ENCODE measurements at regions not wholly inside any gene's neighbourhood (a gene's known extent, or its start where the extent isn't known, plus 50 kb on each side); places are given as distances from the start of the nearest gene placed in this dataset.

DNA sequence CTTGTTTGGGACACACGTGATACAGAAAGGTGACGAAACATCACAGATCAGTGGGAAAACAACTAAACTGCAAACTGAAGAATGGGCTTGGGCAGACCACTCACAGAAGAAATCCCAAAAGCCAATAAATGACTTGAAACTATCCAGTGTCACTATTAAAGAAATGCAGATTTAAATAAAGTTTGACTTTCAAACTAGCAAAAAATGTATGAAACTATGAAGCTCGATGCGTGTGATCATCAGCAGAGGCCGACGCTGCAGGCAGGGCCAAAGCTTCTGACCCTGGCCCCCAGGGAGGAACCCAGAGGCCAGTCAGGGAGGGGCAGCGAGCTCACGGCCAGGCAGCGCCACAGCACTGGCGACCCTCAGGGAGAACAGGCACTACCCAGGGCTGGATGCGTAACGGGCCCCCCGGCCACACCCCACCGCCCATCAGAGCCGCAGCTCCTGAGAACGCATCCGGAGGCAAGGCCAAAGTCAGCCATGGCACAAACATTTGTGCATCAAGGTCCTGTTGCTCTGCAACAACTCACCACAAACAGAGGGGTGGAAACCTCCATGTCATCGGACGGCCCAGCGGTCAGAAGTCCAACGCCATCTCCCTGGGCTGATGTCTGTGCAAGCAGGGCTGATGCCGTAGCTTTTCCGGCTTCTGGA lies 94.1 kb downstream of the YTHDF1 start:
- no CpG with 5 or more reads among the region's 23 CpGs for WGBS (ENCODE audit: insufficient coverage, insufficient read length)
- Histone ChIP-seq H3K4me3 (ENCODE audit: low read length) (no peak overlapping the region), H3K27me3 (ENCODE audit: control insufficient read depth, insufficient read depth, low read length) (no peaks in the 10 kb centered on the region), H3K36me3 (ENCODE audit: control insufficient read depth, insufficient read depth, low read length) (no peaks in the 10 kb centered on the region), H3K9me3 (ENCODE audit: control insufficient read depth, insufficient read depth, low read length) (no peaks in the 10 kb centered on the region), H3K27ac (ENCODE audit: low read length) (no peak overlapping the region), H3K4me1 (ENCODE audit: control insufficient read depth, insufficient read depth, low read length) (no peaks in the 10 kb centered on the region; the same call in 1 of the 2 replicates)
- no peak for DNase-seq (ENCODE audit: low read depth, low spot score)

DNA sequence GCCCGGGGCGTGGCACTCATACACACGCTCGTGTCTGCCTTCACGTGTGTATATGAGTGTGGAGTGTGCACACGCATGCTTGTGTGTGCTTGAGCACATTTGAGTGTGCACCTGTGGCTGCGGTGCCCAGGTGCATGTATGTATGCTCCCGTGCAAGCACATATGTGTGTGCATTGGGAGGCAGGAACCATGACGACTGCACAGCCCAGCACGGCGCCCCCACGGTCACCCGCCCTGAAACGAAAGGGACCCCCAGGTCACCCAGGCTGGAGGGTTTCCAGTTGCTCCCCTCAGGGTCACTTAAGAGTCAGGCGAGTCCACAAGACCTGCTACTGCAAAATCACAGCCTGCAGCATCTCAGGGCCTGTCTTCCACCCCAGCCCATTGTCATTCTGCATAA lies 94.7 kb downstream of the YTHDF1 start:
- DNase-seq (ENCODE audit: low read depth, low spot score): no peak
- no peaks in the 10 kb centered on the region for H3K9me3 ChIP-seq (ENCODE audit: control insufficient read depth, insufficient read depth, low read length)
- H3K27ac ChIP-seq (ENCODE audit: low read length): no peak overlapping the region
- no CpG with 5 or more reads among the region's 15 CpGs for WGBS (ENCODE audit: insufficient coverage, insufficient read length)
- H3K4me1 ChIP-seq (ENCODE audit: control insufficient read depth, insufficient read depth, low read length): peaks cover 1% of the 10 kb centered on the region
- H3K36me3 ChIP-seq (ENCODE audit: control insufficient read depth, insufficient read depth, low read length): no peaks in the 10 kb centered on the region
- no peak overlapping the region for H3K4me3 ChIP-seq (ENCODE audit: low read length)
- H3K27me3 ChIP-seq (ENCODE audit: control insufficient read depth, insufficient read depth, low read length): no peaks in the 10 kb centered on the region

DNA sequence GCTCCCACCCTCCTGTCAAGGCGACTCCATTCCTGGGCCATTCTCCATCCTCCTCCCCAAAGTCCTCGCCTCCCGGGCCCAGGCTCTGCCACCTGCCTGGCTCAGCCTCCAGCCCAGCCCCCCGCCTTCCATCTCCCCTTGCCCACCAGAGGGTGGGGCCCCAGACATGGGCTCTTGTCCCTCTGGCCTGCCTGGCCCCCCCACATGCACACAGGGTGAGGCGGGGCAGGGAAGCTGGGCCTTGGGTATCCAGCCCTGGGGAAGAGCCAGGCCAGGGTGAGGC lies 95.2 kb downstream of the YTHDF1 start:
- no CpG with 5 or more reads among the region's 5 CpGs for WGBS (ENCODE audit: insufficient coverage, insufficient read length)

DNA sequence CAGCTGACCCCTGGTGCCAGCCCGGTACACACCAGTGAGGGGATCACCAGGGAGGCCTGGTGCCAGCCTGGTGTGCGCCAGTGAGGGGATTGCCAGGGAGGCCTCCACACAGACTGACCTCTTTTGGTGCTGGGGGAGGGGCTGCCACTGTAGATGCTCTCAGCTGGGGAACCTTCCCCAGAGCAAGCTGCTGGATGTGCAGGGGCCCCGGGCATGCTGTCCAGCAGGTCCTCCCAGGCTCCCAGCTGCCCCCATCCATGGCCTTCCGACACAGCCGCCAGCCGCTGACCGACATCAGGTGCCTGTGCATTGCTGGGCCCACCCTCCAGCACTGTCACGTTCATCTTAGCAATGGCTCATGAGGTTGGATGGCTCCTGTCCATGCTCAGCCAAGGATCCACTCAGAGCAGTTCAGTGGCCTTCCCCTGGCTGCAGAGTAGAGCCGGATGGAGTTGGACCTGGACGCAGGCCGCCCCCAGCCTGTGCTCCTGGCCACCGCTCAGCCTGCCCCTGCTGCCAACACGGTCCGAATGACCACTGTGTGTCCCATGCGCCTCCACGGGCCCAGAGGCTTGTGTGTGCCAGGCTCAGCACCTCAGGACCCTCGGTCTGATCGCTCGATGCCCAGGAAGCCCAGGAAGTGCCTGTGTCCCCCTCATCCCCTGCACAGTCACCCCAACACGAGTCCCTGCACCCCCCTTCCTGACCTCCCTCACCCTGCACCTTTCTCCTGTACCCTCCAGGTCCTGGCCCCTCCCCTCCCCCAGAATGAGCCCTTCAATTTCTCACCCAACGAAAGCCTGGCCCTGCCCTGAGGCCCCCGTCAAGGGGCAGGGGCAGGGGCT lies 95.7 kb downstream of the YTHDF1 start:
- WGBS (ENCODE audit: insufficient coverage, insufficient read length): no CpG with 5 or more reads among the region's 22 CpGs

More for the DNA sequence above, 95.2 kb downstream of the YTHDF1 start:
- no peak overlapping the region for H3K27ac ChIP-seq (ENCODE audit: low read length)
- H3K9me3 ChIP-seq (ENCODE audit: control insufficient read depth, insufficient read depth, low read length): no peaks in the 10 kb centered on the region
- no peaks in the 10 kb centered on the region for H3K27me3 ChIP-seq (ENCODE audit: control insufficient read depth, insufficient read depth, low read length)
- peaks cover 1% of the 10 kb centered on the region for H3K4me1 ChIP-seq (ENCODE audit: control insufficient read depth, insufficient read depth, low read length)
- no peaks in the 10 kb centered on the region for H3K36me3 ChIP-seq (ENCODE audit: control insufficient read depth, insufficient read depth, low read length)
- H3K4me3 ChIP-seq (ENCODE audit: low read length): no peak overlapping the region
- DNase-seq (ENCODE audit: low read depth, low spot score): no peak

DNA sequence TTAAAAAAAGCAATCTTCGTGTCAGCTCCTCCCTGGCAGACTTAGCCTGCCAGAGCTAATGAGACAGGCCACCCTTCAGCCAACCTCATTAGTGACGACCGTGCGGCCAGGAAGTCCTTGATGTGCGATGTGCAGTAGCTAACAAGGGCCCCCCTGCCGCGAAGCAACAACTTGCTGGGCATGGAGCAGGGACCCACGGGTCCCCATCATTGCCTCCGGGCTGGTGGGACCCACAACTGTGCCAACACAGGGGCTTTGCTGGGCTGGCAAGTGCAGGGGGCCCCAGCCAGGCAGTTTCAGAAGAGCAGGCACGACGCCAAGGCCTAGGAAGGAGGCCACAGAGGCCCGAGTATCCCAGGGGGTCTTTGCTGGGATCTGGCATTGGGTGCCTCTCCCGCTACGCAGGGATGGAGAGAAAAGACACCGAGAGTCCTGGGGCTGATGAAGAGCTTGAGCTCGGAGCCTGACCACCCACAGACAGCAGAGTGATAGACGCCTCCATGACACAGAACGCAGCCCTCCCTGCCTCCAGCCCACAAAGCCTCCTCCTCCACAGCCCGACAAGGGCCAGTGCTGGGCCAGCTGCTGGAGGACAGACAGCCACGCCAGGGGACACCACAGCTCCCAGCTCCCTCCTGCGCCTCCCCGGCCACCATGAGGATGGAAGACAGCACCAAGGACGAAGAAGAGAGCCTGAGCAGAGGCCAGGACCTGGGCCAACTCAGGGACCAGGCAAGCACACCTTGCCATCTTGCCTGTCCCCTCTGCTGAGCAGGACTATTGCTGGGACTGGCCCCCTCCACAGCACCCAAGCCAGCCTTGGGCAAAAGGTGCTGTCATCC lies 96.6 kb downstream of the YTHDF1 start:
- Histone ChIP-seq H3K4me3 (ENCODE audit: low read length) (no peak overlapping the region), H3K36me3 (ENCODE audit: control insufficient read depth, insufficient read depth, low read length) (no peaks in the 10 kb centered on the region), H3K9me3 (ENCODE audit: control insufficient read depth, insufficient read depth, low read length) (no peaks in the 10 kb centered on the region), H3K27me3 (ENCODE audit: control insufficient read depth, insufficient read depth, low read length) (no peaks in the 10 kb centered on the region; the same call in 1 of the 2 replicates), H3K27ac (ENCODE audit: low read length) (no peak overlapping the region), H3K4me1 (ENCODE audit: control insufficient read depth, insufficient read depth, low read length) (peaks cover 1% of the 10 kb centered on the region)
- WGBS (ENCODE audit: insufficient coverage, insufficient read length): no CpG with 5 or more reads among the region's 23 CpGs
- no peak for DNase-seq (ENCODE audit: low read depth, low spot score)

More for the DNA sequence above, 95.7 kb downstream of the YTHDF1 start:
- Histone ChIP-seq H3K36me3 (ENCODE audit: control insufficient read depth, insufficient read depth, low read length) (no peaks in the 10 kb centered on the region), H3K4me3 (ENCODE audit: low read length) (no peak overlapping the region), H3K27ac (ENCODE audit: low read length) (no peak overlapping the region), H3K9me3 (ENCODE audit: control insufficient read depth, insufficient read depth, low read length) (no peaks in the 10 kb centered on the region), H3K27me3 (ENCODE audit: control insufficient read depth, insufficient read depth, low read length) (no peaks in the 10 kb centered on the region; the same call in 1 of the 2 replicates), H3K4me1 (ENCODE audit: control insufficient read depth, insufficient read depth, low read length) (peaks cover 1% of the 10 kb centered on the region)
- no peak for DNase-seq (ENCODE audit: low read depth, low spot score)

DNA sequence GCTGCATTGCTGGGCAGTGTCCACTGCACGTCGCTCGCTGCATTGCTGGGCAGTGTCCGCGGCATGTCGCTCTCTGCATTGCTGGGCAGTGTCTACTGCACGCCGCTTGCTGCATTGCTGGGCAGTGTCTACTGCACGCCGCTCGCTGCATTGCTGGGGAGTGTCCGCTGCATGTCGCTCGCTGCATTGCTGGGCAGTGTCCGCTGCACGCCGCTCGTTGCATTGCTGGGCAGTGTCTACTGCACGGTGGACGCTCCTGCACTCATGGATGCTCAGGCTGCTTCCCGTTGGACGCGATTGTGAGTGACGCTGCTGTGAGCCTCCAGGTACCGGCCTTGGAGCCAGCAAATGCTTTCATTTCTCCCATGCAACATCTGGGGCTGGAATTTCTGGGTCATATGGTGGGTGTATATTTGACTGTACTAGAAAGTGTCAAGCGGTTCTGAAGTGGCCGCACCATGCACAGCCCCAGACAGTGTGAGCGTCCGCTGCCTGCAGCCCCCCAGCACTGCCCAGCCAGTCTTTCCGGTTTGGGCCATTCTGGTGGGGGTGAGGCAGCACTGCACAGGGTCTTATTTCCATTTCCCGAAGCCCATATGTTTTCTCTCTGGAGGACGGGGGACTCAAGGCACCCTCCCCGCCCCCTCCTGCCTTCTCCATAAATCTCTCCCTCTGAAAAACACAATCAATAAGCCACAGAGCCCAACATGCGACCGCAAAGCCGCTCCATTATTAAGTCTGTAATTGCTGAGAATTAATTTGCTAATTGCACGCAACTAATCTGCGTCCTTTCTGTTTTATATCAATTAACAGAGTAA lies 97.4 kb downstream of the YTHDF1 start:
- H3K4me1 ChIP-seq (ENCODE audit: control insufficient read depth, insufficient read depth, low read length): peaks cover 1% of the 10 kb centered on the region
- H3K27ac ChIP-seq (ENCODE audit: low read length): no peak overlapping the region
- H3K27me3 ChIP-seq (ENCODE audit: control insufficient read depth, insufficient read depth, low read length): no peaks in the 10 kb centered on the region; the same call in 1 of the 2 replicates
- no peaks in the 10 kb centered on the region for H3K36me3 ChIP-seq (ENCODE audit: control insufficient read depth, insufficient read depth, low read length)
- no CpG with 5 or more reads among the region's 38 CpGs for WGBS (ENCODE audit: insufficient coverage, insufficient read length)
- no peak overlapping the region for H3K4me3 ChIP-seq (ENCODE audit: low read length)
- no peak for DNase-seq (ENCODE audit: low read depth, low spot score)
- no peaks in the 10 kb centered on the region for H3K9me3 ChIP-seq (ENCODE audit: control insufficient read depth, insufficient read depth, low read length)

DNA sequence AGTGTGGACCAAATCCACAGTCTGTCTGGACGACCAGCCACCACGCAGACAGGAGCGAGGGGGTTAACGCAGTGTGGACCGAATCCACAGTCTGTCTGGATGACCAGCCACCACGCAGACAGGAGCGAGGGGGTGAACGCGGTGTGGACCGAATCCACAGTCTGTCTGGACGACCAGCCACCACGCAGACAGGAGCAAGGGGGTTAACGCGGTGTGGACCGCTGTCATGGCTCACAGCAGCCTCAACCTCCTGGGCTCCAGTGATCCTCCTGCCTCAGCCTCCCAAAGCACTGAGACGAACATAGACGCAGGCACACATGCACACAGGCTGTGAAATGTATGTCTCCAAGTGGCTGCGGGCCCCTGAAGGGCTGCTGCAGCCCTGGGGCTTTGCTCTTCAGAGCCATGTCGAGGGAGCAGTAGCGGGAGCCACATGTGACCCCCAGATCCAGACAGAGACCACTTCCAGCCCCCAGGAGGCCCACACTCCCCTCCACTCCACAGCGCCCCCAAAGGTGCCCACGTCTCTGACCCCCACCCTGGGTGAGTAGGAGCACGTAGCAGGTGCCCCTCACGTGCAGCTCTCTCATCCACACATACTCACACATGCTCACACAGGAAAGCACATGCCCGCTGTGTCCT lies 98.1 kb downstream of the YTHDF1 start:
- Histone ChIP-seq H3K4me3 (ENCODE audit: low read length) (no peak overlapping the region), H3K27ac (ENCODE audit: low read length) (no peak overlapping the region), H3K36me3 (ENCODE audit: control insufficient read depth, insufficient read depth, low read length) (no peaks in the 10 kb centered on the region), H3K9me3 (ENCODE audit: control insufficient read depth, insufficient read depth, low read length) (no peaks in the 10 kb centered on the region), H3K4me1 (ENCODE audit: control insufficient read depth, insufficient read depth, low read length) (peaks cover 1% of the 10 kb centered on the region), H3K27me3 (ENCODE audit: control insufficient read depth, insufficient read depth, low read length) (no peaks in the 10 kb centered on the region; the same call in 1 of the 2 replicates)
- no CpG with 5 or more reads among the region's 25 CpGs for WGBS (ENCODE audit: insufficient coverage, insufficient read length)
- DNase-seq (ENCODE audit: low read depth, low spot score): no peak

DNA sequence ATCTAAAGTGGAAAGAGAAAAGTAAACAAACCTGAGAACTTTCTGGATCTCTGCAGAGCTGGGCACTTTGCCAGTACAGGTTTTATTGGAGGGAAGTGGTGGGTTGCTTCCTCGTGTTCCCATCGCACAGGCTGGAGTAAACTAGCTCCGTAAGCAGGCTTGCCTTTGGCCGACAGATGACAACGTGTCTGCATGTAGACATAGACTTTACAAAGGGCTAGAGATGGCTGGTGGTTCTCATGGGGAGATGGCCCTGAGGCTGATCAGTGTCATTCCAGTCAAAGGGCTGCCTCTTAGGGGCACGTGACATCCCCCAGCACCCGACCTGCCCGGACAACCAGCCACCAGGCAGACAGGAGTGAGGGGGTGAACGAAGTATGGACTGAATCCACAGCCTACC lies 98.8 kb downstream of the YTHDF1 start:
- WGBS (ENCODE audit: insufficient coverage, insufficient read length): no CpG with 5 or more reads among the region's 9 CpGs
- H3K36me3 ChIP-seq (ENCODE audit: control insufficient read depth, insufficient read depth, low read length): no peaks in the 10 kb centered on the region
- DNase-seq (ENCODE audit: low read depth, low spot score): no peak
- H3K27me3 ChIP-seq (ENCODE audit: control insufficient read depth, insufficient read depth, low read length): no peaks in the 10 kb centered on the region; the same call in 1 of the 2 replicates
- no peak overlapping the region for H3K4me3 ChIP-seq (ENCODE audit: low read length)
- H3K4me1 ChIP-seq (ENCODE audit: control insufficient read depth, insufficient read depth, low read length): peaks cover 1% of the 10 kb centered on the region
- no peak overlapping the region for H3K27ac ChIP-seq (ENCODE audit: low read length)
- H3K9me3 ChIP-seq (ENCODE audit: control insufficient read depth, insufficient read depth, low read length): no peaks in the 10 kb centered on the region

DNA sequence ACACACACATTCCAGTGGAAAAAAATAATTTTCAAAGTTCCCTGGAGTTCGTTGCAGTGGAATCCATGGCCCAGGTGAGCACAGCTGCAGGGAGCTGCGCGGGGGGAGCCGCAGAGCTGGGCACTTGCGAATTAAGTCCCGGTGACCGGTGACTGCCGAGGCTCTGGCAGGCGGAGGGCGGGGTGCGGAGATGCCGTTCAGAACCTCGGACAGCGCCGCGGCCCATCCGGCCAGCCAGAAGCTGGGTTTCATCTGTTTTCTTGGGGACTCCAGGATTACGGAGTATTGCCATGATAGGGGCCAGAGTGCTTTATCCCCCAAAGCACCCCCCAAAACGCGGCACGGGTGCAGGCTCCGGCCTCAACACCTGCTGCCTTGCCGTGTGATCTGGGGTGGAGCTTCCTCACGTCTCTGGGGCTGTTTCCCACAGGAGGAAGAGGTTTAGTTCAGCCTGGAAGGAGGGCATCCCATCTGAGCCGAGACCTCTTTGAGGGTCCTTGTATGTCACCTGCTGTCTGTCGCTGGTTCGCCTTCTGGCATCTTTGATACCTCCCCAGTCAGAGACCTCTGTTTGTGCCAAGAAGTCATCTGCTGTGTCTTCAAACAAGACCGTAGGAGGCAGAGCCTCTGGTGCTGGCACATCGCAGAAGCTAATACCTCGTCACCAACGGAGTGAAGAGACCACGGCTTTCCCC lies 99.4 kb downstream of the YTHDF1 start:
- no CpG with 5 or more reads among the region's 32 CpGs for WGBS (ENCODE audit: insufficient coverage, insufficient read length)
- no peaks in the 10 kb centered on the region; the same call in 1 of the 2 replicates for H3K27me3 ChIP-seq (ENCODE audit: control insufficient read depth, insufficient read depth, low read length)

More for the DNA sequence above, 99.4 kb downstream of the YTHDF1 start:
- no peak overlapping the region for H3K4me3 ChIP-seq (ENCODE audit: low read length)
- H3K36me3 ChIP-seq (ENCODE audit: control insufficient read depth, insufficient read depth, low read length): no peaks in the 10 kb centered on the region
- no peaks in the 10 kb centered on the region for H3K9me3 ChIP-seq (ENCODE audit: control insufficient read depth, insufficient read depth, low read length)
- no peak for DNase-seq (ENCODE audit: low read depth, low spot score)
- no peak overlapping the region for H3K27ac ChIP-seq (ENCODE audit: low read length)
- H3K4me1 ChIP-seq (ENCODE audit: control insufficient read depth, insufficient read depth, low read length): peaks cover 1% of the 10 kb centered on the region
